ENCODE measurements at regions not wholly inside any gene's neighbourhood (a gene's known extent, or its start where the extent isn't known, plus 50 kb on each side); places are given as distances from the start of the nearest gene placed in this dataset.

GRCh38 chr2:142347751-142348150, 216.9 kb upstream of the LRP1B start:
- no peak overlapping the region for H3K18ac ChIP-seq (ENCODE audit: extremely low read depth, low read length)
- H4K5ac ChIP-seq (ENCODE audit: insufficient read length, low read depth, low read length): no peak overlapping the region
- WGBS, 2 experiments (ENCODE audit: extremely low coverage in 1 of 2, insufficient coverage in 1 of 2, insufficient read length in 1 of 2, insufficient replicate concordance in 2 of 2, low coverage in 1 of 2, low lambda C conversion rate in 2 of 2, missing lambda C conversion rate in 1 of 2): 92% methylated on average over 1 of the region's 1 CpG; no CpG with 5 or more reads in 1 of the 2 experiments
- no peak overlapping the region for H3K4ac ChIP-seq (replicated peaks; ENCODE audit: insufficient read length, low read depth, low read length)
- no peak overlapping the region for H3K4me3 ChIP-seq (ENCODE audit: extremely low read depth in 1 of 4, insufficient read depth in 2 of 4, low read depth in 3 of 4, low read length in 4 of 4)
- H4K8ac ChIP-seq (ENCODE audit: extremely low read depth, insufficient read depth, low read length): no peak overlapping the region
- TF ChIP-seq TBP (IDR thresholded peaks at IDR 0.05; ENCODE audit: low read depth, low read length) (no peak), KDM4A (IDR thresholded peaks at IDR 0.05; ENCODE audit: low read depth, low read length, severe bottlenecking) (no peak), BRCA1 (IDR thresholded peaks at IDR 0.05; ENCODE audit: low read depth, low read length) (no peak), USF2 (IDR thresholded peaks at IDR 0.05; ENCODE audit: low read length) (no peak), GTF2F1 (IDR thresholded peaks at IDR 0.05; ENCODE audit: borderline replicate concordance, low read depth, low read length) (no peak), CHD2 (IDR thresholded peaks at IDR 0.05; ENCODE audit: low read length) (no peak), POLR2AphosphoS5 (IDR thresholded peaks at IDR 0.05; ENCODE audit: low read depth, low read length) (no peak)
- no peak overlapping the region for H3K56ac ChIP-seq (replicated peaks; ENCODE audit: insufficient read length, low read depth, low read length)
- H2BK5ac ChIP-seq (ENCODE audit: low read depth, low read length): no peak overlapping the region
- H2AK5ac ChIP-seq (ENCODE audit: low read depth, low read length): no peak overlapping the region
- no peak overlapping the region for H3K27ac ChIP-seq (ENCODE audit: low read depth, low read length)
- no peak overlapping the region for H3K23ac ChIP-seq (ENCODE audit: insufficient read length)
- no peaks in the 10 kb centered on the region for H3K79me2 ChIP-seq (ENCODE audit: control insufficient read depth in 1 of 2, insufficient read depth in 2 of 2, low read length in 2 of 2)
- no peaks in the 10 kb centered on the region for H3K4me1 ChIP-seq (replicated peaks in 1 of 4; ENCODE audit: control insufficient read depth in 3 of 4, insufficient read depth in 4 of 4, low read length in 3 of 4)
- H4K20me1 ChIP-seq (replicated peaks in 1 of 2; ENCODE audit: control insufficient read depth in 1 of 2, insufficient read depth in 2 of 2, low read length in 2 of 2): no peaks in the 10 kb centered on the region
- H2BK120ac ChIP-seq (replicated peaks; ENCODE audit: low read depth, low read length): no peak overlapping the region
- no peak overlapping the region for H2AFZ ChIP-seq (ENCODE audit: low read length)
- no peak overlapping the region for H3K9ac ChIP-seq (replicated peaks in 1 of 4; ENCODE audit: extremely low read depth in 1 of 4, low read depth in 3 of 4, low read length in 3 of 4)
- no peak overlapping the region for H3K4me2 ChIP-seq (ENCODE audit: insufficient read depth in 1 of 2, low read depth in 2 of 2, low read length in 2 of 2)
- no peak for DNase-seq (ENCODE audit: low read depth in 1 of 2, low spot score in 2 of 2)
- no peak overlapping the region for H2BK15ac ChIP-seq (ENCODE audit: low read length)
- H3K36me3 ChIP-seq (ENCODE audit: control insufficient read depth in 2 of 4, insufficient read depth in 4 of 4, low read length in 3 of 4): no peaks in the 10 kb centered on the region
- no peak overlapping the region for H4K91ac ChIP-seq (replicated peaks; ENCODE audit: insufficient read length, low read length)
- no peaks in the 10 kb centered on the region for H3K79me1 ChIP-seq (ENCODE audit: low read depth, low read length)
- H3K9me3 ChIP-seq (ENCODE audit: insufficient read depth in 2 of 2, low read depth in 1 of 2, low read length in 1 of 2): no peaks in the 10 kb centered on the region
- ChIA-PET POLR2A (ENCODE audit: partially characterized antibody) (no interaction called here), CTCF (ENCODE audit: partially characterized antibody) (no interaction called here)
- no peak overlapping the region for H2BK20ac ChIP-seq (ENCODE audit: low read length)
- no peaks in the 10 kb centered on the region for H3K27me3 ChIP-seq (replicated peaks in 1 of 4; ENCODE audit: control insufficient read depth in 3 of 4, extremely low read depth in 1 of 4, insufficient read depth in 3 of 4, low read length in 3 of 4)
- no peaks in the 10 kb centered on the region for H3K23me2 ChIP-seq (ENCODE audit: low read depth, low read length)
- FAIRE-seq: no peak
- no peak overlapping the region for H2BK12ac ChIP-seq (ENCODE audit: low read depth, low read length)
- H3K14ac ChIP-seq (ENCODE audit: insufficient read length): no peak overlapping the region

Measured in H1 (cell line).